NB4 (cell line): ENCODE measurements at regions not wholly inside any gene's neighbourhood (a gene's known extent, or its start where the extent isn't known, plus 50 kb on each side); places are given as distances from the start of the nearest gene placed in this dataset.

Source experiments
- DNase-seq: peaks from one replicate; pipeline ENCODE4 v3.0.0; 2010; ENCODE audit warnings: low read depth
- H3K4me3 ChIP-seq: one replicate; pipeline ENCODE4 v1.5.1; 2011; ENCODE audit warnings: mild to moderate bottlenecking, low read depth, low read length, moderate library complexity
- CTCF ChIP-seq: IDR thresholded peaks from one replicate; pipeline ENCODE4 v1.5.1; 2012; ENCODE audit warnings: low read depth, low read length
- MAX ChIP-seq: IDR thresholded peaks from 2 replicates; pipeline ENCODE4 v1.6.1; 2011; ENCODE audit warnings: low read depth, low read length
- MYC ChIP-seq: IDR thresholded peaks from 2 replicates; pipeline ENCODE4 v1.6.1; 2011; ENCODE audit warnings: low read depth, low read length
- POLR2A ChIP-seq: IDR thresholded peaks from 2 replicates; pipeline ENCODE4 v1.6.1; 2011; ENCODE audit warnings: mild to moderate bottlenecking; ENCODE audit not compliant: insufficient read length; ENCODE audit errors: extremely low read depth

- H3K4me3 ChIP-seq = no peak overlapping the region
- no peak for TF ChIP-seq POLR2A
- TF ChIP-seq MYC = no peak
- TF ChIP-seq CTCF = no peak
- no peak for TF ChIP-seq MAX
- no peak for DNase-seq
Observed at GRCh38 chr5:4036861-4037260, 441.2 kb downstream of the IRX1 start.

GRCh38 chr5:4038994-4039393 is 443.4 kb downstream of the IRX1 start:
- no peak for DNase-seq
- TF ChIP-seq MAX (no peak), CTCF (no peak), MYC (no peak), POLR2A (no peak)
- no peak overlapping the region for H3K4me3 ChIP-seq

GRCh38 chr5:4042311-4042710 is 446.7 kb downstream of the IRX1 start:
- H3K4me3 ChIP-seq = no peak overlapping the region
- DNase-seq = no peak
- TF ChIP-seq MYC (no peak), MAX (no peak), POLR2A (no peak), CTCF (no peak)

GRCh38 chr5:4043135-4043534 is 447.5 kb downstream of the IRX1 start:
- DNase-seq = no peak
- H3K4me3 ChIP-seq = no peak overlapping the region
- TF ChIP-seq MAX (no peak), CTCF (no peak), POLR2A (no peak), MYC (no peak)

GRCh38 chr5:4044881-4045280 is 449.2 kb downstream of the IRX1 start:
- DNase-seq = no peak
- no peak for TF ChIP-seq CTCF
- no peak for TF ChIP-seq MYC
- no peak for TF ChIP-seq POLR2A
- no peak for TF ChIP-seq MAX
- H3K4me3 ChIP-seq = no peak overlapping the region

GRCh38 chr5:4048398-4048797 is 452.8 kb downstream of the IRX1 start:
- DNase-seq = no peak
- no peak for TF ChIP-seq MAX
- H3K4me3 ChIP-seq = no peak overlapping the region
